CD4-positive, alpha-beta T cell treated with Interferon alpha-2 for 1 hour (primary cell): ENCODE measurements at regions not wholly inside any gene's neighbourhood (a gene's known extent, or its start where the extent isn't known, plus 50 kb on each side); places are given as distances from the start of the nearest gene placed in this dataset.
A peak's percentile ranks its signal among the peaks of the same experiment; 100 is the strongest.
"Not testable (repeated sequence)": the region's sequence is repeated elsewhere in the genome, so short reads cannot be mapped to it uniquely, and the experiment has no call there.

Experiments
- DNase-seq, 2 donors: peaks; one replicate each; pipeline ENCODE4 v3.0.0-alpha.2; 2020 to 2022

GRCh38 chr15:79675982-79676381 lies 220.8 kb downstream of the MTHFS start:
- DNase-seq = no peak

- DNase-seq = no peak
Observed at GRCh38 chr15:79676621-79677020, 220.2 kb downstream of the MTHFS start.

- no peak for DNase-seq
Observed at GRCh38 chr15:79677241-79677640, 219.6 kb downstream of the MTHFS start.

- no peak for DNase-seq
Observed at GRCh38 chr15:79678032-79678701, 218.6 kb downstream of the MTHFS start.

- no peak for DNase-seq
Observed at GRCh38 chr15:79680720-79681119, 216.1 kb downstream of the MTHFS start.

- no peak for DNase-seq
Observed at GRCh38 chr15:79682285-79682684, 214.5 kb downstream of the MTHFS start.

GRCh38 chr15:79682851-79683288 lies 213.9 kb downstream of the MTHFS start:
- DNase-seq = no peak

- DNase-seq = no peak
Observed at GRCh38 chr15:79689030-79689429, 207.8 kb downstream of the MTHFS start.

GRCh38 chr15:79700951-79701480 lies 195.8 kb downstream of the MTHFS start:
- no peak for DNase-seq

- no peak for DNase-seq
Observed at GRCh38 chr15:79702621-79703020, 194.2 kb downstream of the MTHFS start.

GRCh38 chr15:79721256-79721655 lies 175.6 kb downstream of the MTHFS start:
- DNase-seq = no peak

GRCh38 chr15:79724312-79724711 lies 172.5 kb downstream of the MTHFS start:
- DNase-seq = no peak

GRCh38 chr15:79724804-79725203 lies 172.0 kb downstream of the MTHFS start:
- DNase-seq = no peak

GRCh38 chr15:79728867-79729266 lies 167.9 kb downstream of the MTHFS start:
- DNase-seq = no peak

GRCh38 chr15:79736435-79737000 lies 160.3 kb downstream of the MTHFS start:
- no peak for DNase-seq

- DNase-seq = no peak
Observed at GRCh38 chr15:79738143-79738542, 158.7 kb downstream of the MTHFS start.

- DNase-seq = no peak
Observed at GRCh38 chr15:79740561-79740960, 156.3 kb downstream of the MTHFS start.

- DNase-seq = no peak
Observed at GRCh38 chr15:79743032-79743431, 153.8 kb downstream of the MTHFS start.

- not testable (repeated sequence) for DNase-seq
Observed at GRCh38 chr15:79744485-79744884, 152.3 kb downstream of the MTHFS start.

- no peak for DNase-seq
Observed at GRCh38 chr15:79756365-79756764, 140.4 kb downstream of the MTHFS start.

GRCh38 chr15:79765081-79765480 lies 131.7 kb downstream of the MTHFS start:
- no peak for DNase-seq

GRCh38 chr15:79769069-79769481 lies 127.7 kb downstream of the MTHFS start:
- peak in 1 of 2 donors; percentile 3 for DNase-seq

GRCh38 chr15:79769933-79770759 lies 126.7 kb downstream of the MTHFS start:
- DNase-seq = no peak

GRCh38 chr15:79773128-79773527 lies 123.7 kb downstream of the MTHFS start:
- no peak for DNase-seq
